HuH-7 (cell line): ENCODE measurements at regions not wholly inside any gene's neighbourhood (a gene's known extent, or its start where the extent isn't known, plus 50 kb on each side); places are given as distances from the start of the nearest gene placed in this dataset.
"Not testable (repeated sequence)": the region's sequence is repeated elsewhere in the genome, so short reads cannot be mapped to it uniquely, and the experiment has no call there.

Experiments
- DNase-seq: peaks from one replicate; pipeline ENCODE4 v3.0.0; 2011; ENCODE audit warnings: low spot score

- DNase-seq: not testable (repeated sequence)
Measured at GRCh38 chr10:59975918-59976317, 69.6 kb upstream of the CCDC6 start.

- DNase-seq: peak; percentile 52
Measured at GRCh38 chr10:59971915-59972314, 65.6 kb upstream of the CCDC6 start.

GRCh38 chr10:59970396-59971368 is 64.3 kb upstream of the CCDC6 start:
- DNase-seq: no peak

- no peak for DNase-seq
Measured at GRCh38 chr10:59968705-59969104, 62.3 kb upstream of the CCDC6 start.

DNA sequence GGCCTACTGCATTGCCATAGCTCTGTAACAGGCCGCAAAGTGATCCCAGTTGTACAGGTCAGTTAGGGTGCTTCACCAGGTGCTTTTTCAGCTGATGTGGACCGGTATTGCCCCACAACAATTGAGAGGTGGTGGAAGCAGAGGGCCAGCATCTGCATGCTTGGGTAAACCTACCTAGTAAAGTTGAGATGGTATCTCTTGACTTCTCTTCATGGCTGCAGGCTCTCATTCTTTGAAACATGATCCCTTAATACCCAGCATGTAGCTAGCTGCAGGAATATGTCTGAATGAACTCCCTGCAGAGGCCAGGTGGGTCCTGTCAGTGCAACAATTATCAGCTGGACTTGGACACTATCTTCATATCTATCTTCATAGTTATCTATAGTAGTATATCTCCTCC is 60.7 kb upstream of the CCDC6 start:
- no peak for DNase-seq

- no peak for DNase-seq
Measured at GRCh38 chr10:59965899-59966650, 59.7 kb upstream of the CCDC6 start.

- no peak for DNase-seq
Measured at GRCh38 chr10:59962756-59963155, 56.4 kb upstream of the CCDC6 start.

DNA sequence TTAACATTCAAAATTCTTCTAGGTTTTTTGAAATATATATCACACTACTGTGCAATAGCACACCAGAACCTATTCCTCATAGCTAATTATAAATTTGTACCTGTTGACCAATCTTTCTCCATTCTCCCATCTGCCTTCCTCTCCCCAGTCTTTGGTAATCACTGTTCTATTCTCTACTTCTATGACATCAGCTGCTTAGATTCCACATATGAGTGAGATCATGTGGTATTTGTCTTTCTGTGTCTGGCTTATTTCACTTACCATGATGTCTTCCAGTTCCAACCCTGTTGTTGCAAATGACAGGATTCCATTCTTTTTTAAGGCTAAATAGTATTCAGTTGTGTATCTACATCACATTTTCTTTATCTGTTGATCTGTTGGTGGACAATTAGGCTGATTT is 54.4 kb upstream of the CCDC6 start:
- no peak for DNase-seq

- no peak for DNase-seq
Measured at GRCh38 chr10:59959504-59960018, 53.2 kb upstream of the CCDC6 start.

DNA sequence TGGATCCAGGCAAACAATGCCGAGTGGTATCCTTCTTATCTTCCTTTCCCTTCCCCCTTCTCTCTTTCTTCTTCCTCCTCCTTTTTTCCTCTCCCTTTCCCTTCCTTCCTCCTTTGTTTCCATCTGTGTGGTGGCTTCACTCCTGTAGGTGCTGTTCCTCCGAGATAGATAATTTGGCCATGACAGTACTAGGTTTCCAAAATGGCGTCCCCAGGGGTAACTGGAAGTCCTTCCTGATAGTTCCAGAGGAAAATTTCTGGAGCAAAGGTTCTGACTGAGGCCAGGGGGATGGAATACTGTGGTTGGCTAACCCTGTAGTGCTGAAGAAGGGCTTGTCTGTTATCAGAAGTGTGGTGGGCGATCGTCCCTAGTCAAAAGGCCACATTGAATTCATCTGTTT is 52.5 kb upstream of the CCDC6 start:
- no peak for DNase-seq

DNA sequence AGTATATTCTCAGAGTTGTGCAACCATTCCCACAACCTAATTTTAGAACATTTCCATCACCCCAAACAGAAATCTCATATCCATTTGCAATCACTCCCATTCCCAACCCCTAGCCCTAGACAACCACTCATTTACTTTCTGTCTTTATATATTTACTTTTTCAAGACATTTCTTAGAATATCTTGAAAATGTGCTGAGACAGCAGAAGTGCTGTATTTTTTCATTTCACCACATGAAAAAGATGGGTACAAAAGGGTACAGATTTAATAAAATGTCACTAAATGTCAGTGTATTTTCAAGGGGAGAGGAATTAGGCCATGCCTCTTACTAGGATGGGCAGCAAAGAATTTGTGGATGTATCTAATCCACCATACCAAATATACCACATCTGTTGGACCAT is 51.6 kb upstream of the CCDC6 start:
- no peak for DNase-seq
